H1 (cell line): ENCODE measurements at regions not wholly inside any gene's neighbourhood (a gene's known extent, or its start where the extent isn't known, plus 50 kb on each side); places are given as distances from the start of the nearest gene placed in this dataset.
A peak's percentile ranks its signal among the peaks of the same experiment; 100 is the strongest.

ENCODE experiments used
- CTCF ChIA-PET: fragments of 300-600 bp; sonication (Branson Sonifier 250); formaldehyde crosslinking; loops from one replicate; lab custom pipeline; 2021; ENCODE audit not compliant: partially characterized antibody; lab: Charles Lee
- POLR2A ChIA-PET: fragments of 300-600 bp; sonication (Branson Sonifier 250); formaldehyde crosslinking; loops from one replicate; lab custom pipeline; 2021; ENCODE audit warnings: inconsistent platforms; ENCODE audit not compliant: partially characterized antibody; lab: Charles Lee
- DNase-seq, 2 experiments: peaks; one replicate each; pipeline versions ENCODE4 v3.0.0 to v3.0.0-alpha.2; 2010 to 2022; ENCODE audit warnings: low spot score in 2 of 2, low read depth in 1 of 2, mixed read lengths in 1 of 2
- FAIRE-seq: peaks from 2 replicates; lab custom pipeline; 2011; peaks lifted over from hg19 to GRCh38; lab: Jason Lieb, UNC
- H2AFZ ChIP-seq: 2 replicates; pipeline ENCODE4 v1.8.1; 2012; ENCODE audit warnings: low read length, inconsistent platforms
- H2AK5ac ChIP-seq: 2 replicates; pipeline ENCODE4 v1.6.1; 2013; ENCODE audit warnings: low read depth, low read length
- H2BK120ac ChIP-seq: replicated peaks from 2 replicates; pipeline ENCODE3; 2013; ENCODE audit warnings: low read depth, low read length, inconsistent platforms
- H2BK12ac ChIP-seq: 2 replicates; pipeline ENCODE4 v1.6.1; 2013; ENCODE audit warnings: low read depth, low read length
- H2BK15ac ChIP-seq: 2 replicates; pipeline ENCODE4 v1.6.1; 2013; ENCODE audit warnings: low read length
- H2BK20ac ChIP-seq: 2 replicates; pipeline ENCODE4 v1.6.1; 2013; ENCODE audit warnings: low read length
- H2BK5ac ChIP-seq: 2 replicates; pipeline ENCODE4 v1.6.1; 2013; ENCODE audit warnings: low read depth, low read length
- H3K14ac ChIP-seq: 2 replicates; pipeline ENCODE4 v1.6.1; 2013; ENCODE audit warnings: inconsistent platforms; ENCODE audit not compliant: insufficient read length
- H3K18ac ChIP-seq: 2 replicates; pipeline ENCODE4 v1.6.1; 2013; ENCODE audit warnings: low read length; ENCODE audit errors: extremely low read depth
- H3K23ac ChIP-seq: 2 replicates; pipeline ENCODE4 v1.6.1; 2013; ENCODE audit warnings: inconsistent platforms; ENCODE audit not compliant: insufficient read length
- H3K23me2 ChIP-seq: 2 replicates; pipeline ENCODE4 v1.6.1; 2013; ENCODE audit warnings: low read depth, low read length
- H3K27ac ChIP-seq: 2 replicates; pipeline ENCODE4 v1.6.1; 2011; ENCODE audit warnings: low read depth, low read length, inconsistent platforms
- H3K27me3 ChIP-seq, 4 experiments: replicated peaks in 1 of 4; 1 replicate in 1 of 4; 2 replicates in 3 of 4; pipeline versions ENCODE4 v1.6.1 to v1.8.1; 2011 to 2013; ENCODE audit warnings: low read length in 3 of 4, mild to moderate bottlenecking in 3 of 4, inconsistent platforms in 2 of 4, mixed read lengths in 2 of 4, moderate library complexity in 1 of 4; ENCODE audit not compliant: control insufficient read depth in 3 of 4, insufficient read depth in 3 of 4; ENCODE audit errors: extremely low read depth in 1 of 4
- H3K36me3 ChIP-seq, 4 experiments: 2 replicates each; pipeline versions ENCODE4 v1.6.1 to v1.8.1; 2011 to 2013; ENCODE audit warnings: mild to moderate bottlenecking in 4 of 4, low read length in 3 of 4, moderate library complexity in 2 of 4, control low read depth in 1 of 4, inconsistent platforms in 1 of 4; ENCODE audit not compliant: insufficient read depth in 4 of 4, control insufficient read depth in 2 of 4
- H3K4ac ChIP-seq: replicated peaks from 2 replicates; pipeline ENCODE3; 2013; ENCODE audit warnings: low read length, low read depth, mixed read lengths, inconsistent platforms; ENCODE audit not compliant: insufficient read length
- H3K4me1 ChIP-seq, 4 experiments: replicated peaks in 1 of 4; 1 replicate in 1 of 4; 2 replicates in 3 of 4; pipeline versions ENCODE4 v1.6.1 to v1.8.1; 2011 to 2013; ENCODE audit warnings: low read length in 3 of 4, inconsistent platforms in 2 of 4, mixed read lengths in 1 of 4; ENCODE audit not compliant: insufficient read depth in 4 of 4, control insufficient read depth in 3 of 4
- H3K4me2 ChIP-seq, 2 experiments: 2 replicates each; pipeline versions ENCODE4 v1.6.1 to v1.8.1; 2011 to 2013; ENCODE audit warnings: low read depth in 2 of 2, low read length in 2 of 2, control low read depth in 1 of 2, inconsistent platforms in 1 of 2, mild to moderate bottlenecking in 1 of 2; ENCODE audit not compliant: insufficient read depth in 1 of 2
- H3K4me3 ChIP-seq, 4 experiments: fragments of 200-600, 300-600 bp in 1 of 4; sonication (generic), shearing (Covaris generic), sonication (Bioruptor Twin) in 1 of 4; 2 replicates each; pipeline versions ENCODE4 v1.5.1 to v1.8.1; 2011 to 2016; ENCODE audit warnings: low read length in 4 of 4, low read depth in 3 of 4, control low read depth in 2 of 4, inconsistent platforms in 2 of 4, mild to moderate bottlenecking in 2 of 4, mixed read lengths in 1 of 4, moderate library complexity in 1 of 4; ENCODE audit not compliant: insufficient read depth in 2 of 4; ENCODE audit errors: extremely low read depth in 1 of 4
- H3K56ac ChIP-seq: replicated peaks from 2 replicates; pipeline ENCODE3; 2013; ENCODE audit warnings: low read depth, mild to moderate bottlenecking, mixed read lengths, low read length, inconsistent platforms; ENCODE audit not compliant: insufficient read length
- H3K79me1 ChIP-seq: 2 replicates; pipeline ENCODE4 v1.6.1; 2013; ENCODE audit warnings: low read depth, low read length, control low read depth
- H3K79me2 ChIP-seq, 2 experiments: 2 replicates each; pipeline versions ENCODE4 v1.6.1 to v1.8.1; 2012 to 2013; ENCODE audit warnings: low read length in 2 of 2, mild to moderate bottlenecking in 2 of 2, inconsistent platforms in 1 of 2; ENCODE audit not compliant: insufficient read depth in 2 of 2, control insufficient read depth in 1 of 2
- H3K9ac ChIP-seq, 4 experiments: replicated peaks in 1 of 4; 1 replicate in 1 of 4; 2 replicates in 3 of 4; pipeline versions ENCODE4 v1.6.1 to v1.8.1; 2011 to 2013; ENCODE audit warnings: low read depth in 3 of 4, low read length in 3 of 4, control low read depth in 2 of 4, mild to moderate bottlenecking in 2 of 4, moderate library complexity in 2 of 4, inconsistent platforms in 1 of 4; ENCODE audit errors: extremely low read depth in 1 of 4
- H3K9me3 ChIP-seq, 2 experiments: 2 replicates each; pipeline versions ENCODE4 v1.6.1 to v1.8.1; 2012 to 2013; ENCODE audit warnings: mild to moderate bottlenecking in 2 of 2, moderate library complexity in 2 of 2, control low read depth in 1 of 2, inconsistent platforms in 1 of 2, low read depth in 1 of 2, low read length in 1 of 2, mixed read lengths in 1 of 2; ENCODE audit not compliant: insufficient read depth in 2 of 2
- H4K20me1 ChIP-seq, 2 experiments: replicated peaks in 1 of 2; 2 replicates each; pipeline versions ENCODE3 to v1.8.1; 2011 to 2013; ENCODE audit warnings: inconsistent platforms in 2 of 2, low read length in 2 of 2, mild to moderate bottlenecking in 1 of 2; ENCODE audit not compliant: insufficient read depth in 2 of 2, control insufficient read depth in 1 of 2
- H4K5ac ChIP-seq: 2 replicates; pipeline ENCODE4 v1.6.1; 2013; ENCODE audit warnings: low read length, low read depth, mixed read lengths, inconsistent platforms; ENCODE audit not compliant: insufficient read length
- H4K8ac ChIP-seq: 2 replicates; pipeline ENCODE4 v1.8.0; 2013; ENCODE audit warnings: mild to moderate bottlenecking, moderate library complexity, low read length, inconsistent platforms; ENCODE audit not compliant: insufficient read depth; ENCODE audit errors: extremely low read depth
- H4K91ac ChIP-seq: replicated peaks from 2 replicates; pipeline ENCODE3; 2013; ENCODE audit warnings: low read length, mixed read lengths, inconsistent platforms; ENCODE audit not compliant: insufficient read length
- CEBPB ChIP-seq: IDR thresholded peaks from 2 replicates; pipeline ENCODE4 v1.6.1; 2012; ENCODE audit warnings: low read depth, low read length
- CTBP2 ChIP-seq: IDR thresholded peaks from 2 replicates; pipeline ENCODE4 v1.7.0; 2011; ENCODE audit warnings: borderline replicate concordance, mild to moderate bottlenecking, moderate library complexity, mixed read lengths, low read length; ENCODE audit not compliant: insufficient read depth, insufficient read length
- WGBS, 2 experiments: shearing (Covaris generic) in 1 of 2; methylation state at CpG; one replicate each; pipeline versions ENCODE4 v1.1.6 to v1.1.7; 2013 to 2015; ENCODE audit warnings: low lambda C conversion rate in 2 of 2, mixed read lengths in 2 of 2, inconsistent platforms in 1 of 2, low coverage in 1 of 2, missing lambda C conversion rate in 1 of 2; ENCODE audit not compliant: insufficient replicate concordance in 2 of 2, insufficient coverage in 1 of 2, insufficient read length in 1 of 2; ENCODE audit errors: extremely low coverage in 1 of 2, missing lambda C conversion rate in 1 of 2; 5-methylcytosine and 5-hydroxymethylcytosine counted together

DNA sequence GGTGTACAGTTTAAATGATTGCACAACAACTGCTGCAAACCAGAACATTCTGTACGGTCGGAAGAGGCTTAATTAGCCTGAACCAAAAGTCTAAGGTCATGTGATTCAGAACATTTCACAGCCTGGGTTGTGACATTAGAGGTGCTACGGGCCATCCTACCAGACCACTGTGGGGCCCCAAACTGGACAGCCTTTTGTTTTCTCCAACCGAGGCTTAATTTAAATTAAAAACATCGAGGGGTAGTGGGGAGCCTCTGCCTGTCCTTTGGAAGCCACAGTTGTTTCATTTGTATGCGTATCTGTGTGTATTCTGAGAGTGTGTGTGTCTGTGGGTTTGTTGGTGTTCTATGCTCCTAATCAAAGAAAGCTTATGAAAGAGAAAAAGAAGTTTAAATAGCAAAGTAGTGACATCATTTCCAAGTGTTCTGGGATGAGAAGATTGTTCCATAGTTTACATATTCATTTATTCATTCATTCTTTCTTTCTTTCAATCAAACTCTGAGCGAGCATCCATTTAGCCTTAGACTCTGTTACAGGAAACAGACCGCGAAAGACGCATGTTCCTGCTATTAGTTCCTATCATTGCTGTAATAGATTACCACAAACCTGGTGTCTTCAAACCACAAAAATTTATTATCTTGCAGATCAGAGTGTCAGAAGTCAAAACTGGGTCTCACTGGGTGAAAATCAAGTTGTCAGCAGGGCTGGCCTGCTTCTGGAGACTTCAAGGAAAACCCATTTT is 444.8 kb downstream of the FOXO1 start:
- H2AFZ ChIP-seq: no peak overlapping the region
- no peak overlapping the region for H3K27ac ChIP-seq
- POLR2A ChIA-PET: interaction anchor here (0.8 kb wide), 1 partner anchor 120 kb away, joined by 3 read pairs; no protein-coding TSS in a partner anchor
- peaks cover 0 to 3% (median 0%) of the 10 kb centered on the region in 4 experiments; a peak in 2 of 7 replicates for H3K4me1 ChIP-seq
- no peak overlapping the region for H3K18ac ChIP-seq
- no peaks in the 10 kb centered on the region for H3K79me2 ChIP-seq
- no peak for FAIRE-seq
- no peak overlapping the region for H3K23ac ChIP-seq
- no peak overlapping the region for H3K4ac ChIP-seq
- CTCF ChIA-PET: interaction anchor here (0.7 to 1.4 kb wide), 2 partner anchors 9 to 592 kb away, joined by 3 to 4 read pairs; no protein-coding TSS in a partner anchor
- no peak overlapping the region for H2AK5ac ChIP-seq
- no peaks in the 10 kb centered on the region for H3K36me3 ChIP-seq
- H2BK12ac ChIP-seq: no peak overlapping the region
- no peak overlapping the region for H3K9ac ChIP-seq
- no peak for DNase-seq
- H2BK5ac ChIP-seq: no peak overlapping the region
- H2BK20ac ChIP-seq: no peak overlapping the region
- H3K27me3 ChIP-seq: no peaks in the 10 kb centered on the region
- TF ChIP-seq CEBPB: peak; percentile 20; the same call in 1 of the 2 replicates
- no peak for TF ChIP-seq CTBP2
- H4K5ac ChIP-seq: no peak overlapping the region
- H2BK15ac ChIP-seq: no peak overlapping the region
- no peaks in the 10 kb centered on the region for H3K79me1 ChIP-seq
- H3K14ac ChIP-seq: no peak overlapping the region
- no peak overlapping the region for H4K8ac ChIP-seq
- H3K4me3 ChIP-seq: no peak overlapping the region
- H4K20me1 ChIP-seq: no peaks in the 10 kb centered on the region
- WGBS, 2 experiments: 63% methylated on average over 10 of the region's 10 CpGs; no CpG with 5 or more reads in 1 of the 2 experiments
- no peak overlapping the region for H3K56ac ChIP-seq
- no peaks in the 10 kb centered on the region for H3K9me3 ChIP-seq
- H3K4me2 ChIP-seq: no peak overlapping the region
- H4K91ac ChIP-seq: no peak overlapping the region
- peaks cover 4% of the 10 kb centered on the region; the same call in 1 of the 2 replicates for H3K23me2 ChIP-seq
- H2BK120ac ChIP-seq: no peak overlapping the region
